GM19452 (cell line): ENCODE measurements at regions not wholly inside any gene's neighbourhood (a gene's known extent, or its start where the extent isn't known, plus 50 kb on each side); places are given as distances from the start of the nearest gene placed in this dataset.

ENCODE experiments used
- ATAC-seq: cut with Tn5 transposase; IDR thresholded peaks from one replicate; pipeline ENCODE4 v1.9.1; 2021; ENCODE audit not compliant: unreplicated experiment

- ATAC-seq: no peak
Observed at GRCh38 chr1:221184131-221184794, 305.0 kb downstream of the HLX start.

GRCh38 chr1:221187174-221187573 lies 307.9 kb downstream of the HLX start:
- no peak for ATAC-seq

DNA sequence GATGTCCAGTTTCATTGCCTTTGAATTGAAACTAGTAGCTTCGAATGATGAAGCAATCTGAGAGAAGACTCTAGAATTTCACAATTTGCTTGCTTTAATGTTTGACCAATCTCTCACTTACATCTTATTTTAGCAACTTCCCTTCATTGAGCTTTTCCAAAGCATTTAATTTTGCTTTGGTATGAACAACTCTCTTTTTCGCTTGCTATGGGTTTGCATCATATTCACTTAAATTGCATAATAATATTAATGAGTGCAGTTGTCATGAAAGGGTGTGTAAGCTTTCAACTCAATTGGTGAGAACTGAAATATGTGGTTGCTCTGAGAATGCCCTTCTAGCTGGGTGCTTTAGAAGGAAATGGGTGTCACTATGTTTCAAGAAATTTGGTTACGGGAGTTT lies 309.2 kb downstream of the HLX start:
- ATAC-seq: no peak

- no peak for ATAC-seq
Observed at GRCh38 chr1:221190249-221190648, 311.0 kb downstream of the HLX start.

- no peak for ATAC-seq
Observed at GRCh38 chr1:221192055-221192454, 312.8 kb downstream of the HLX start.

DNA sequence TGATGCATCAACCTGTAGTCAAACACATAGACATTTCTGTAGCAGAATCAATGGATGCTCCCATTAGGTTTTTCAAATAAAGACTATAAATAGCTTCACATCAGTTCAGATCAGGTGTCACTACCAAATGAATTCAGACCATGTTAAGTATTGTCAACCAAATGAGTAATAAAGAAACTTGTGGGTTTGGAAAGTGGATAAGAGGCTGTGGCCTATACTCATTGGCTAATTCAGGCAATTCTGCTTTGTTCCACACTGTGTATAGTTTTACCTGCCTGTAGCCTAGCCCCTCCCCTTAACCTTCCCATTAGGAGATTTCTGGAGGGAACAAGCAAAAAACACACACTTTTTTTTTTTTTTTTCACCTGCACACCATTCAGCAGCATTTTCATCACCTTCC lies 321.2 kb downstream of the HLX start:
- ATAC-seq: peak; percentile 66

- no peak for ATAC-seq
Observed at GRCh38 chr1:221201773-221202172, 322.5 kb downstream of the HLX start.

DNA sequence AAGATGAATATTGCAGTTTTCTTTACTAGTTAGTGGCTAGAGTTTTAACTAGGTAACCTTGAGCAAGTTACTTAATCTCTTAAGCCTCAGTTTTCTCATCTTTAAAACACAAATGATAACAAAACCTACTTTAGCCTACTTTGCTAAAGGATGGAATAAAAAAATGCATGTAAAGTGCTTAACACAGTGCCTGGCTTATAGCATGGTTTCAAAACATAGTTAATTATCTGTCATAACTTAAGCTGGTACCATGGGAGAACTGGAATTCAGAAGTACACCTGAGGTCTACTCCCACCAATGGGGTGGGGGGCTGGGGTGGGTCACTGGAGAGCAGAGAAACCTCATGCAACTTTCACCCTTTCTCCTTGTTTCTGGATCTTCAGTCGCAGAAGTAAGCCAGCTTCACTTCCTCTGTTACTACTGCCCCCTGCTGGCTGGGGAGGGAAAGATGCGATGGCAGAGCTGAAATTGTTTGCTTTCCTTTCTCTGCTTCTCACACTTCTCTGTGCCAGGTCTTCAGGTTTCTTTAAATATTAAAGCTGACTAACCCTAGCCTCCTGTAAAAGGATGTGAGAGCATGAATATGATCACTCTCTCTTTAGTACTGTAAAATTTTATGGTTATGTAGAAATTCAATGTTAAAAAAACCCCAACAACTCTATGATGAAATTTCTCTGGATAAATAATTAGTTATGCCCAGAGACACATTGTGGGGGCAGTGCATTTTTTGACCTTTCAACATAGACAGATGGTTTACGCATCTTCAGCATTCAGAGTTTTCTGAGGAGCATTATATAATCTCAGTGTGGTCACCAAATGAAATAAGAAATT lies 324.2 kb downstream of the HLX start:
- no peak for ATAC-seq

GRCh38 chr1:221204055-221204833 lies 325.0 kb downstream of the HLX start:
- no peak for ATAC-seq

DNA sequence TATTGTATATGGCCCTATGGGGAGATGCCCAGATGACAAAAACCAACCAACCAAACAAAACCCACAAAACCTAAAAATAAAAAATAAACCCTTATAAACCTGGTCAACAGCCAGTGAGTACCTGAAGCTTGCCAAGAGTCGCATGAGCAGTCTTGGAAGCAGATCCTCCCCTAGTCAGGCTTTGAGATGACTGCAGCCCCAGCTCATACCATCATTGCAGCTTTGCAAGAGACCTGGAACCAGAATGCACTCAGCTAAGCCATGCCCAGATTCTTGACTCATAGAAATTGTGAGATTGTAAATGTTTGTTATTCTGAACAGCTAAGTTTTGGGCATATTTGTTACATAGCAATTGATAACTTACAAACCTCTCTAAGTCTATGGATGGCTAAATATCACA lies 326.8 kb downstream of the HLX start:
- ATAC-seq: no peak

DNA sequence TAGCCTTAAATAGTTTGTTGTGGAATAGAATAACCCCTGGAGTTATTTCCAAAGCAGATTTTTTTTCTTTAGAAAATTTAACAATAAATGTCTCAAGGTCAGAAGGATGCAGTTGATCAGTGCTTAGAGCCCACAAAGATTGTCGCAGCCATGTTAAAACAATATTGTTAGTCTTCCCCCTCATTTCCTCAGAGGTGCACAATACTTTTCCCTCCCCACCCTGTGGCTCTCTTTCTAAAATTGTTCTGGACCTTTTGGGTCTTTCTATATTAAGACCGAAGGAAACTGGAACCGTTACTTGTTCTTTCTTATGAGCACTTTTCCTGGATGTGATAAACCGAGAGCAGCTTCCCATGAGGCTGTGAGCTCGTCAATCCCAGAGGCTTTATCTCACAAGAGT lies 333.7 kb downstream of the HLX start:
- no peak for ATAC-seq

GRCh38 chr1:221217029-221217428 lies 337.8 kb downstream of the HLX start:
- no peak for ATAC-seq

GRCh38 chr1:221223281-221223680 lies 344.0 kb downstream of the HLX start:
- no peak for ATAC-seq

- no peak for ATAC-seq
Observed at GRCh38 chr1:221227460-221227859, 348.2 kb downstream of the HLX start.

DNA sequence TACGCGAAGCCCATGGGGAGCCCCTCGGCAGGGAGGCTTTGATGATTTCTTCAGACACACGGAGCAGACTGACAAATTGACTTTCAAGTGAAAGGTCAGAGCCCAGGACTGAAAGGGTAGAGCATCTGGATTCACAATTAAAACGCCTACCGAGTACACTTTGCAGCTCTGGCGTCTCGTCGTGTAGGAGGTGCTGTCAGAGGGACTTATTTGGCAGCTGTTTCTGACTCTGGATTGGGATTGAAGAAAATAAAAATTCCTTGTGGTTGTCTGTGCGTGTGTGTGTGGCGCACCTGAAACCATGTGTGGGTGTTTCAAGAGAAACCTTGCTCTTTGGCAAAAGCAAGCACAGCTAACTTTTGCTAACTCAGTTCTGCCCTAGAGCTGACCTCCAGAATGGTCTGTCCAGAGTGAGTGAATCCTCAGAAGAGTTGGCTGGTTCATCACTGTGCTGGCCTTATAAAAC lies 348.7 kb downstream of the HLX start:
- ATAC-seq: no peak

GRCh38 chr1:221228594-221228993 lies 349.4 kb downstream of the HLX start:
- ATAC-seq: no peak

- no peak for ATAC-seq
Observed at GRCh38 chr1:221230605-221231004, 351.4 kb downstream of the HLX start.

DNA sequence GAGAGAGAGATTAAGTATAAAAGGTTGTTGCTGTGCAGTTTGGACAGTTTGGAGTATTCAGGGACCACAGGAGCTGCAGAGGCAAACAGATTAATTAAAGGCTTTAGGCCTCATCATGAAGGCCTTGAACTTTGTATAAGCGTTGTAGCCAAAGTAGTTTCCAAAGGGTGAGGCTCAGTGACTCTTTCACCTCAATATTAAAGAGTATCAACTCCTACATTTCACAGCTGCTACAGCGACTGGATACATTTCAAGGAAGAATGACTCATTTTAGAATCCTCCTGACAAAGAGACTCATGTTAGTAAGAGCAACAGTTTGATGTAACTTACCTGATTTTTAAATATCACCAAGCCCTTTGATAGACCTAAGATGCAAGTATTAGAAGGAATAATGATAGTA lies 355.5 kb downstream of the HLX start:
- ATAC-seq: no peak

GRCh38 chr1:221237587-221237986 lies 358.3 kb downstream of the HLX start:
- no peak for ATAC-seq

DNA sequence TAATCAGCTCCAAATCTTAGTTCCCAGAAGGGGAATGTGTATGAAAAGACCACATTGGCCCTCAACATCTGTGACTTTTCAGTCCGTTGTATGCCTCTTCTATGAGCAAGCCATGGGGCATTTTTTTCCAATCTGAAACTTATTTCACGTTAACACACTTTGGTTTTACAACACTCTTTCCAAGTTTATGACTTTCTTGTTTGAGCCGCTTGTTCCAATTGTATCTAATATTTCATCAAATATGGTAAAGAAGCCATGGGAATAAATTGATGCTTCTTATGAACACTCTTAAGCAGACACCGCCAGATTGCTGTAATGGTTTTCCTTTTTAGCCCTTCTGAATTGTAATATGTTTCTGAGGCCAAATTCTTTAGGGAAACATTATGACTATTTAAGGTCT lies 359.9 kb downstream of the HLX start:
- ATAC-seq: no peak

GRCh38 chr1:221239792-221240191 lies 360.5 kb downstream of the HLX start:
- no peak for ATAC-seq

- ATAC-seq: no peak
Observed at GRCh38 chr1:221240690-221241089, 361.4 kb downstream of the HLX start.
